AML-193 (cell line): ENCODE measurements at regions not wholly inside any gene's neighbourhood (a gene's known extent, or its start where the extent isn't known, plus 50 kb on each side); places are given as distances from the start of the nearest gene placed in this dataset.

Experiments used
- DNase-seq, 2 experiments: peaks; one replicate each; lab custom pipeline; 2025; lab: John Stamatoyannopoulos, UW

GRCh38 chr12:130074661-130075406 is 87.4 kb upstream of the FZD10 start:
- no peak for DNase-seq

GRCh38 chr12:130075497-130076076 is 86.7 kb upstream of the FZD10 start:
- DNase-seq = no peak

GRCh38 chr12:130076126-130076525 is 86.1 kb upstream of the FZD10 start:
- DNase-seq = no peak

DNA sequence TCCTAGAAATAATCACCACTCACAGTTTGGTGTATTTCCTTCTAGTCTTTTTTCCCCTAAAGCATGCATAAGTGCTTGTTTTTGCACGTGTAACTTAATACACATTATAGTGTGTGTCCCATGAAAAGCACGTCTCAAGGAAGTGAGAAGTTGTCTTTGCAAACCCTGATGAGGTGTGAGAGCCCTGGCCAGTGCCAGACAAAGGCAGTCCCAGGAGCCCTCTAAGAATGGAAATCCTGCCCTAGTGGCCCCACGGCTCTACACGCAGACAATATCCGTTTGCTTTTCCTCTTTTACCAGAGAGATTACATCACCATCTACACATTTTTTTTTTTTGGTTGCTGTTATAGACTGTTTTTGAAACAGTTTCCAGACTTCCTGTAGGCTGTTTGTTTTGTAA is 85.5 kb upstream of the FZD10 start:
- no peak for DNase-seq

- no peak for DNase-seq
Observed at GRCh38 chr12:130078852-130079251, 83.4 kb upstream of the FZD10 start.

- DNase-seq = no peak
Observed at GRCh38 chr12:130079279-130079678, 83.0 kb upstream of the FZD10 start.

DNA sequence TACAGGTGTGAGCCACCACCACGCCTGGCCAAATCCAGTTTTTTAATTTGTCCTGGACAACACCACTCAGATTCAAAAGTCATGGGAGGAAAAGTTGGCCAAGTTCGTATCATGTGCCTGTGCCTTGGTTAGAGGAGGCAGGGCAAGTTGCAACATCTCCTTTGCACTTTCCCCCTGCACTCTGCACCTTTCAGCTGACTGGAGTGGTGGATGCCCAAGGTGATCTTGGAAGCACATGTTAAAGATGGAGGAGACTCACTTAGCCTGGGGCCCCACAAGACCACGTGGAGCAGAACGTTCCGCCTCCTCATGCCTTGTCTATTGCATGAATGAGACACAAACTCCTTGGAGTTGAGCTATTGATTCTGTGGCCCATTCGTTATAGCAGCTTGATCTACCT is 82.1 kb upstream of the FZD10 start:
- DNase-seq = no peak

DNA sequence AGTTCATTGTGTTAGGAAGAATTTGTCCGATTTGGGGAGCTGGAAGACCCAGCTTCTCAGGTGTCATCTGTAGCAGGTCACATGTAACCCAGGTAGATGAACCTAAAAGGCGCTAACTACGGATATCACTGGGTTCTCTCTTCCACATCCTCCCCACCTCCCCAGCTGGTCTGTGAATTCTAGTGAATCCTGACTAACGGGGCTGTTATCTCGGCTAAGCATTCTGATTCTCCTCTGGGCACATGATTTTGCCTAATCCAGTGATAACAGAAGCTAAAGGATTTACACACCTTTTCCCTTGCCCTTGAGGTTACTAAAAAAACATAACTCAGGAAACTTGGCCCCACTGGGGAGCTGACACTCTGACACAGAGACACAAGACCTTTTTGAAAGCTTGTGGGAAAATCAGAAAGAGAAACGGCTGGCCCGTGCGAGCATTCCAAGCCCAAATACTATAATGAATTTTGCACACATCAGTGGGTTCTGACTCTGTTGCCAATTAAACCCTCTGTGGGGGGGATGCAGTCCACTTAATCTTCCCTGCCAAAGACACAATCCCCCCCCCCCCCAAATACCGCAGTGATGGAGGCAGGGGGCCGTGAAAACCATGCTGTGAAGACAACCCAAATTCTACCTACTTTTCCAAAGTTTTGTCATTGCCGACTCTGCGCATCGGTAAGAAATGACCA is 81.0 kb upstream of the FZD10 start:
- DNase-seq = no peak

DNA sequence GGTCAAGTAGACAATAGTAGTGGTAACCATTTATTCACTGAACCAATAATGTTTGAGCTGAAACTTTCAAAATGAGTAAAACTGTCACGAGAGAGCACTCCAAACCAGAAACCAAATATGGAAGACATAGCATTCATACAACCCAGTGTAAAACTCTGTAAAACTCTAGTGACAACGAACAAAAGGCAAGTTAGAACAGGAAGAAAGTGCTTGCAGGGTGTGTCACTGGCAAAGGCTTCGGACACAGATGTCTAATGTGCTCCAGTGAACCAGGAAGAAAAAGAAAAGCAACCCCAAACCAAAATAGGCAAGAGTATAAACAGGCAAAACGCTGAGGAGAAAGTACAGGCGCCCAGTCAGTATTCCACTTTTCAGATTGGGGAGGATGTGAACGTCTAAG is 79.3 kb upstream of the FZD10 start:
- no peak for DNase-seq

DNA sequence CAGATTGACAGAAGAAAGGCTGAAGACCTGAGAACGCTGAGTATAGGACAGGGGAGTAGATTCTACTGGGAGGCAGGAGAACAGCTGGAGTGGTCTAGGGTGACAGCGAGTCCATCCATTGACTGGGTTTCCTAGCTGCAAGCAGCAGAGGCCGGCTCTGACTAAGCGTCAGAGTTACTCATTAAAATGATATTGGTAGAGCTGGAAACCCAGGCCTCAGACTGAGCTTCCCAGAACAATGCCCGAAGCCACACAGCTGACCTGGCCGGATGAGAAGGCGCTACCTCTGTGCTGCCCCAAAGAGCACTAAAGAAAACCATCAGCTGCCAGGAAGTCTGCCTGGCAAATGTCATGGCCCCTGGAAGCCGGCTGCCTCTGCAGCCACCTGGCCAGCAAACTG is 78.5 kb upstream of the FZD10 start:
- DNase-seq = no peak

GRCh38 chr12:130084359-130084758 is 77.9 kb upstream of the FZD10 start:
- DNase-seq = no peak

DNA sequence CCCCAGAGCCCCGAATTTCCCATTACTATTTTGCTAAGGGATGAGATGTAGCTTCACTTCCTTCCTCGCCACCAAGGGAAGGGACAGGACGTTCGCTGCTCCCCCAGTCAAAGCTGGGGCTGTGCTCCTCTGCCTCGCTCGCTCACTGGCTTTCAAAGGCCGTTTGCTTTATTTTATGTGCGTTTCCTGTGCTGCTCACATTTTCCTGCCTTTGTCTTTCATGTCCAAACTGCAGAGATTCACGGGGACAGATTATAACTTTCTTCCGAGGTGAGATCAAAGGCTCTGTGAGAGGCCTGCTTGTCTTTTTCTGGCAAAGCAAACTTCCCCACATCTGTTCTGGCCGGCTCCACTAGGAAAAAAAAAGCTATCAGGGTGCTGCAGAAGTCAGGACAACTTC is 76.0 kb upstream of the FZD10 start:
- DNase-seq = no peak

DNA sequence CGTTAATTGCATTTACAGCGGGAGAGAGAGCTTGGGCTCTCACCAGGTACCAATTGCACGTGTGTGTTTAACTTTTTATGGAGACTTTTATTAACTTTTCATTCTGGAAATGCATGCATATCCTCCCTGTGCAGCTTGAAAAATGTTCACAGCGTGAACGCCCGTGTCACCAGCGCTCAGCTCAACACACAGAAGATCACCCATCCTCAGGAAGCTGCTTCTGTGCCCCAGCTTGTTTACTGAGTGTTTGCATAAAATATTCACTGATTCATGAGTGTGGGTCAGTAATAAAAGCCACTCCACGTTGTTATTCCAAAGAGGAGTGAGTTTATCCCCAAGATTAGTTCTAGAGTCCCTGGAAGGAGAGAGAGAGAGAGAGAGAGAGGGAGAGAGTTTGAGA is 75.5 kb upstream of the FZD10 start:
- no peak for DNase-seq

- DNase-seq = no peak
Observed at GRCh38 chr12:130087222-130087621, 75.0 kb upstream of the FZD10 start.

DNA sequence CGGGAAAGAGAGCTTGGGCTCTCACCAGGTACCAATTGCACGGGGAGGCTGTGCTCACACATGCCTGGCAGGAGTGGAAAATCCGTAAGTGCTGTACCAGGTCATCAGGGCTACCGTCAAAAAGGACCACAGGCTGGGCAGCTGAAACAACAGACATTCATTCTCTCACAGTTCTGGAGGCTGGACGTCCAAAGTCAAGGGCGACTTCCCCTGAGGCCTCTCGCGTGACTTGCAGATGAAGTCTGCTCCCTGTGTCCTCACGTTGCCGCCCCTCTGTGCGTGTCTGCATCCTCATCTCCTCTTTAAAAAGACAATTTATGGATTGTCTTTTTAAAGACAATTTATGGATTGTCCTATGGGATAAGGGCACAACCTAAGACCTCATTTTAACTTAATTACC is 73.8 kb upstream of the FZD10 start:
- DNase-seq = no peak

DNA sequence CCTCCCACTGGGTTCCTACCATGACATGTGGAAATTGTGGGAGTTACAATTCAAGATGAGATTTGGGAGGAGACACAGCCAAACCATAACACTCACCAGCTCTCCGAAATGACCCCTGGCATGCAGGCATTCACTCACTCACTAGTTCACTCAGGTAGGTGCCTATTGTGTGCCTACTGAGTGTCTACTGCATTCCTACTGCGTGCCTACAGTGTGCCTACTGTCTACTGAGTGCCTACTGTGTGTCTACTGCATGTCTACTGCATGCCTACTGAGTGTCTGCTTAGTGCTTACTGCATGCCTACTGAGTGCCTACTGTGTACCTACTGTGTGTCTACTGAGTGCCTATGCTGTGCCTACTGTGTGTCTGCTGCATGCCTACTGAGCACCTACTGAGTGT is 71.7 kb upstream of the FZD10 start:
- DNase-seq = no peak

GRCh38 chr12:130093380-130093779 is 68.9 kb upstream of the FZD10 start:
- DNase-seq = no peak

GRCh38 chr12:130097342-130097741 is 64.9 kb upstream of the FZD10 start:
- DNase-seq = no peak

DNA sequence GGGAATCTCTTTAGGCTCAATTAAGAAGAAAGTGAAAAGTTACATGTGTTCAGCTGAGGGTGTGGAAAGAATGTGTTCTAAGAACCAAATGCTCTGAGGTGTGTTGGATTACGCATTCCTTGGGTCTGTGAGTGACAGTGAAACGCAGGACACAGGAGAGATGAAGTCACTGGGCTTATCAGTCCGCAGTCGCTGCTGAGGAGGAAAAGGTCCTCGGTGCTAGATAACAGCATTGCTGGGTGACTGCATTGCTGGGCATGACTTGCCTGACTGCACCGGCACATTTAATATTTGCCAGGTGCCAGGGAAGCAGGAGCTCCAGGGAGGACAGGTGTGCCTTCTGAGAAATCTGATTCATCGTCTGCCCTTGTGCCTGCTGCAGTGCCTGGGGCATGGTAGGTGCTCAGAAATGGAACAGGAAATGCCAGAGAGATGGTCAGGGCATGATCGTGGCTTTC is 64.4 kb upstream of the FZD10 start:
- DNase-seq = no peak

DNA sequence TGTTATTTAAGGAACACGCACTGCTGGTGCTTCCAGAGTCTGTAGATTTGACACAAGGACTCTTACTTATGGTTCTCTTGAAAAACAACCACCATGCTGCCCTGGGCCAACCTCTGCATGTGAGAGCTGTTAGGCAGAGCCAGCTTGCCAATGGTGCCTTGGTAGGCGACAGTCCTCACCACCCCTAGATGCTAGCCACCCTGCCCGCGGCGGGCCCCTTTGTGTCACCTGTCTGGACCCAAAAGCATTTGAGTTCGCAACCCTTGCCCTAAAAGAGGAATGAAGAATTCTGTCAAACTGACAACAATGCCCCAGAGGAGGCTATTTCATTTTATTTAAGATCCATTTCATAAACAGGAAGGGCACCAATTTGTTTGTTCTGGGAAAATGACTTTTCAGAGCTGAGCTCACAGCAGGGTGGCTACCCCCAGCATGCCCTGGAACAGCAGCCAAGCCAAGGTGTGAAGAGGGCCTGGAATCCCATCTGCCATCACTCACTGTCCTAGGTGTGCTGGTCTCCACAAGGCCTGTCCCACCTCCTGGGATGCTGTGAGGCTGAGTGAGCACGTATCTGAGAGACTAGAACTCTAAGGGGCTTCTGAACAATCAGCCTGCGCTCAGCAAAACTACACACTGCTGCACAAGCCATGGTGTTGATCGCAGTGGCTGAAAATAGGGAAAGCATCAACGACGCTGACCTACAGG is 63.8 kb upstream of the FZD10 start:
- DNase-seq = no peak

- no peak for DNase-seq
Observed at GRCh38 chr12:130100634-130101362, 61.5 kb upstream of the FZD10 start.

GRCh38 chr12:130101370-130101769 is 60.9 kb upstream of the FZD10 start:
- no peak for DNase-seq
